ENCODE measurements at regions not wholly inside any gene's neighbourhood (a gene's known extent, or its start where the extent isn't known, plus 50 kb on each side); places are given as distances from the start of the nearest gene placed in this dataset.

GRCh38 chr18:54100920-54101470 lies 123.5 kb downstream of the MBD2 start:
- TF ChIP-seq CTCF (IDR thresholded peaks at IDR 0.05) (no peak), POLR2A (IDR thresholded peaks at IDR 0.05) (no peak)
- no peak overlapping the region for H3K4me3 ChIP-seq
- no peaks in the 10 kb centered on the region for H3K36me3 ChIP-seq
- H3K27me3 ChIP-seq: no peaks in the 10 kb centered on the region
- DNase-seq: no peak
- 60 to 82% (median 67%) methylated on average over 4 of the region's 4 CpGs for WGBS, 4 donors
- no peaks in the 10 kb centered on the region for H3K4me1 ChIP-seq
- intact Hi-C loops (cut with DNase I): no loop called here
- ATAC-seq: no peak
- peaks cover 0 to 5% (median 0%) of the 10 kb centered on the region in 12 donors for H3K9me3 ChIP-seq
- no peak overlapping the region for H3K27ac ChIP-seq

- H3K9me3 ChIP-seq: peaks cover 0 to 5% (median 0%) of the 10 kb centered on the region in 12 donors
- H3K4me1 ChIP-seq: no peaks in the 10 kb centered on the region
- H3K27me3 ChIP-seq: no peaks in the 10 kb centered on the region
- ATAC-seq (no peak), DNase-seq (no peak)
- H3K4me3 ChIP-seq: no peak overlapping the region
- TF ChIP-seq CTCF (IDR thresholded peaks at IDR 0.05) (no peak), POLR2A (IDR thresholded peaks at IDR 0.05) (no peak)
- H3K27ac ChIP-seq: no peak overlapping the region
- intact Hi-C loops (cut with DNase I): no loop called here
- no peaks in the 10 kb centered on the region for H3K36me3 ChIP-seq
- 84 to 95% (median 89%) methylated on average over 2 of the region's 2 CpGs for WGBS, 4 donors
Observed at GRCh38 chr18:54100466-54100865, 124.0 kb downstream of the MBD2 start.

- DNase-seq (no peak), ATAC-seq (no peak)
- 73 to 98% (median 89%) methylated on average over 4 of the region's 4 CpGs for WGBS, 4 donors
- H3K4me3 ChIP-seq: no peak overlapping the region
- no peaks in the 10 kb centered on the region for H3K36me3 ChIP-seq
- peaks cover 0 to 8% (median 0%) of the 10 kb centered on the region in 12 donors for H3K4me1 ChIP-seq
- TF ChIP-seq POLR2A (IDR thresholded peaks at IDR 0.05) (no peak), CTCF (IDR thresholded peaks at IDR 0.05) (no peak)
- no peaks in the 10 kb centered on the region for H3K27me3 ChIP-seq
- no peak overlapping the region for H3K27ac ChIP-seq
- H3K9me3 ChIP-seq: peaks cover 0 to 5% (median 0%) of the 10 kb centered on the region in 12 donors
- intact Hi-C loops (cut with DNase I): no loop called here
Observed at GRCh38 chr18:54094474-54094873, 130.0 kb downstream of the MBD2 start.

- Histone ChIP-seq H3K27me3 (no peaks in the 10 kb centered on the region), H3K9me3 (no peaks in the 10 kb centered on the region), H3K4me1 (peaks cover 0 to 8% (median 0%) of the 10 kb centered on the region in 12 donors), H3K4me3 (no peak overlapping the region), H3K27ac (no peak overlapping the region), H3K36me3 (no peaks in the 10 kb centered on the region)
- TF ChIP-seq POLR2A (IDR thresholded peaks at IDR 0.05) (no peak), CTCF (IDR thresholded peaks at IDR 0.05) (no peak)
- no peak for ATAC-seq
- DNase-seq: no peak
- intact Hi-C loops (cut with DNase I): no loop called here
- 77 to 79% (median 78%) methylated on average over 2 of the region's 2 CpGs for WGBS, 4 donors
Observed at GRCh38 chr18:54090856-54091255, 133.6 kb downstream of the MBD2 start.
